Panc1 (cell line): ENCODE measurements at regions not wholly inside any gene's neighbourhood (a gene's known extent, or its start where the extent isn't known, plus 50 kb on each side); places are given as distances from the start of the nearest gene placed in this dataset.

Experiments used
- CTCF ChIP-seq: fragments of 450-650 bp; IDR thresholded peaks from 2 replicates; pipeline ENCODE4 v1.5.1; 2017; ENCODE audit warnings: mild to moderate bottlenecking
- TF ChIP-seq, protein P1 (sequence below), 2 experiments: IDR thresholded peaks; 2 replicates each; pipeline ENCODE4 v1.6.1; 2011 to 2012; ENCODE audit warnings: low read depth in 2 of 2, control low read depth in 1 of 2, low read length in 1 of 2, mild to moderate bottlenecking in 1 of 2, moderate library complexity in 1 of 2; ENCODE audit not compliant: insufficient read depth in 1 of 2

GRCh38 chr2:18918280-18918679 is 328.9 kb upstream of the NT5C1B start:
- TF ChIP-seq CTCF, result no peak
- TF ChIP-seq, protein P1, sequence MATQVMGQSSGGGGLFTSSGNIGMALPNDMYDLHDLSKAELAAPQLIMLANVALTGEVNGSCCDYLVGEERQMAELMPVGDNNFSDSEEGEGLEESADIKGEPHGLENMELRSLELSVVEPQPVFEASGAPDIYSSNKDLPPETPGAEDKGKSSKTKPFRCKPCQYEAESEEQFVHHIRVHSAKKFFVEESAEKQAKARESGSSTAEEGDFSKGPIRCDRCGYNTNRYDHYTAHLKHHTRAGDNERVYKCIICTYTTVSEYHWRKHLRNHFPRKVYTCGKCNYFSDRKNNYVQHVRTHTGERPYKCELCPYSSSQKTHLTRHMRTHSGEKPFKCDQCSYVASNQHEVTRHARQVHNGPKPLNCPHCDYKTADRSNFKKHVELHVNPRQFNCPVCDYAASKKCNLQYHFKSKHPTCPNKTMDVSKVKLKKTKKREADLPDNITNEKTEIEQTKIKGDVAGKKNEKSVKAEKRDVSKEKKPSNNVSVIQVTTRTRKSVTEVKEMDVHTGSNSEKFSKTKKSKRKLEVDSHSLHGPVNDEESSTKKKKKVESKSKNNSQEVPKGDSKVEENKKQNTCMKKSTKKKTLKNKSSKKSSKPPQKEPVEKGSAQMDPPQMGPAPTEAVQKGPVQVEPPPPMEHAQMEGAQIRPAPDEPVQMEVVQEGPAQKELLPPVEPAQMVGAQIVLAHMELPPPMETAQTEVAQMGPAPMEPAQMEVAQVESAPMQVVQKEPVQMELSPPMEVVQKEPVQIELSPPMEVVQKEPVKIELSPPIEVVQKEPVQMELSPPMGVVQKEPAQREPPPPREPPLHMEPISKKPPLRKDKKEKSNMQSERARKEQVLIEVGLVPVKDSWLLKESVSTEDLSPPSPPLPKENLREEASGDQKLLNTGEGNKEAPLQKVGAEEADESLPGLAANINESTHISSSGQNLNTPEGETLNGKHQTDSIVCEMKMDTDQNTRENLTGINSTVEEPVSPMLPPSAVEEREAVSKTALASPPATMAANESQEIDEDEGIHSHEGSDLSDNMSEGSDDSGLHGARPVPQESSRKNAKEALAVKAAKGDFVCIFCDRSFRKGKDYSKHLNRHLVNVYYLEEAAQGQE (IDR thresholded peaks at IDR 0.05; ENCODE audit: insufficient read depth in 1 of 2, low read depth in 2 of 2, low read length in 1 of 2), result no peak
